Activated CD8-positive, alpha-beta T cell treated with anti-CD3 and anti-CD28 coated beads for 36 hours (primary cell): ENCODE measurements at regions not wholly inside any gene's neighbourhood (a gene's known extent, or its start where the extent isn't known, plus 50 kb on each side); places are given as distances from the start of the nearest gene placed in this dataset.
"Not testable (repeated sequence)": the region's sequence is repeated elsewhere in the genome, so short reads cannot be mapped to it uniquely, and the experiment has no call there.

Experiments
- ATAC-seq: fragments of 200-7000 bp; cut with Tn5 transposase; one replicate; pipeline ENCODE4 v1.10.0; 2021; ENCODE audit warnings: mild to moderate bottlenecking, moderate library complexity
- CTCF ChIA-PET: fragments of 350-600 bp; sonication (Branson Sonifier 250); formaldehyde crosslinking; loops from one replicate; lab custom pipeline; 2021; ENCODE audit warnings: antibody characterized with exemption; lab: Charles Lee
- POLR2A ChIA-PET: fragments of 350-600 bp; sonication (Branson Sonifier 250); formaldehyde crosslinking; loops from one replicate; lab custom pipeline; 2021; ENCODE audit warnings: antibody characterized with exemption; lab: Charles Lee
- DNase-seq: peaks from one replicate; pipeline ENCODE4 v3.0.0-alpha.2; 2020
- H3K27ac Mint-ChIP-seq: one replicate; pipeline ENCODE4 v1.8.0; 2021; ENCODE audit warnings: mild to moderate bottlenecking, mixed read lengths
- H3K27me3 Mint-ChIP-seq: one replicate; pipeline ENCODE4 v1.8.0; 2021; ENCODE audit warnings: mixed read lengths
- H3K36me3 Mint-ChIP-seq: one replicate; pipeline ENCODE4 v1.8.0; 2021; ENCODE audit warnings: low read depth, mixed read lengths
- H3K4me1 Mint-ChIP-seq: one replicate; pipeline ENCODE4 v1.8.0; 2021; ENCODE audit warnings: low read depth, mixed read lengths
- H3K4me3 Mint-ChIP-seq: one replicate; pipeline ENCODE4 v1.8.0; 2021; ENCODE audit warnings: mild to moderate bottlenecking, moderate library complexity, mixed read lengths
- H3K9me3 Mint-ChIP-seq: one replicate; pipeline ENCODE4 v1.8.0; 2021; ENCODE audit warnings: mixed read lengths
- intact Hi-C: fragments of 100-400 bp; cut with micrococcal nuclease; formaldehyde crosslinking; loops from one replicate; pipeline ENCODE4 v1.10.0; 2022
- TF ChIP-seq, protein P1 (sequence below): fragments of 200-600 bp; IDR thresholded peaks from one replicate; pipeline ENCODE4 v1.8.0; 2022; ENCODE audit warnings: antibody characterized with exemption, mild to moderate bottlenecking

DNA sequence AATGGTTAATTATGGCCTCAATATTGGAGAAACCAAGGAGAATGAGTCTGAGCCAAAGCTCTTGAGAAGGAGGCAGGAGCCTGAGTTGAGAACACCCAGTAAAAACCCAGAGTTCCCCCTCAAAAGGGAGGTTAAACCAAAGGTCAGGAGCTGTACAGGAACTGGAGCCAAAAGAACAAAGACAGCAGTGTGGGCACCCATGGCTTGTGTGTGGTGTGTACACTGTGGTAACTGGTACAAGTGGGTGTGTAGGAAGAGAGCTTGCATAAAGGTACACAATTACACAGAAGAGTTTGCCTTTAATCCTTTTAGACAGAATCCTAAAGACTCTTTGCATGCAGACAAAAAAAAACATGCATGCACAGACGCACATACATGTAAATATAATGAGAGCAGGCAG is 87.1 kb downstream of the IGSF1 start:
- Mint-ChIP-seq H3K9me3 (no peaks in the 10 kb centered on the region), H3K36me3 (no peaks in the 10 kb centered on the region), H3K27ac (no peak overlapping the region), H3K4me1 (no peaks in the 10 kb centered on the region), H3K4me3 (no peak overlapping the region), H3K27me3 (peaks cover 3% of the 10 kb centered on the region)
- ChIA-PET CTCF (no interaction called here), POLR2A (no interaction called here)
- TF ChIP-seq, protein P1, sequence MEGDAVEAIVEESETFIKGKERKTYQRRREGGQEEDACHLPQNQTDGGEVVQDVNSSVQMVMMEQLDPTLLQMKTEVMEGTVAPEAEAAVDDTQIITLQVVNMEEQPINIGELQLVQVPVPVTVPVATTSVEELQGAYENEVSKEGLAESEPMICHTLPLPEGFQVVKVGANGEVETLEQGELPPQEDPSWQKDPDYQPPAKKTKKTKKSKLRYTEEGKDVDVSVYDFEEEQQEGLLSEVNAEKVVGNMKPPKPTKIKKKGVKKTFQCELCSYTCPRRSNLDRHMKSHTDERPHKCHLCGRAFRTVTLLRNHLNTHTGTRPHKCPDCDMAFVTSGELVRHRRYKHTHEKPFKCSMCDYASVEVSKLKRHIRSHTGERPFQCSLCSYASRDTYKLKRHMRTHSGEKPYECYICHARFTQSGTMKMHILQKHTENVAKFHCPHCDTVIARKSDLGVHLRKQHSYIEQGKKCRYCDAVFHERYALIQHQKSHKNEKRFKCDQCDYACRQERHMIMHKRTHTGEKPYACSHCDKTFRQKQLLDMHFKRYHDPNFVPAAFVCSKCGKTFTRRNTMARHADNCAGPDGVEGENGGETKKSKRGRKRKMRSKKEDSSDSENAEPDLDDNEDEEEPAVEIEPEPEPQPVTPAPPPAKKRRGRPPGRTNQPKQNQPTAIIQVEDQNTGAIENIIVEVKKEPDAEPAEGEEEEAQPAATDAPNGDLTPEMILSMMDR, result no peak
- intact Hi-C loops, result no loop called here
- no peak for DNase-seq
- ATAC-seq, result no peak

DNA sequence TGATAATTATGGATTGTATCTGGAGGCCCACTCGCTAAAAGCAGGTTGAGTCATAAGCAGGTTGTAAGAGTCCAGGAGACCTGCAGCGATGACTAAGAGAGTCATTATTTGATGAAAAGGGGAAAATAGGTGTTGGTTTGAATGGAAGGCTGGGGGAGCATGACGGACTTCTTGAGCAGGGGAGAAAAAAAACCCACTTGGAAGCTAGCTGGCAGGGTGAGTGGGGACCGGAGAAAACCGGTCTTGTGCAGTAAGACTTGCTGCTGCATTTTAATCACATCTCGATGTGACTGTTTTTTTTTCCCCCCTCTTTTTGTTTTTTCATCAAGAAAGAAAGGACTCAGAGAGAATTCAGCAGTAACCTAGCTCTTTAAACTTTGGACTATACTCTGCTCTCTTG is 90.0 kb downstream of the IGSF1 start:
- Mint-ChIP-seq H3K4me3 (no peak overlapping the region), H3K36me3 (no peaks in the 10 kb centered on the region)
- CTCF ChIA-PET, result no interaction called here

DNA sequence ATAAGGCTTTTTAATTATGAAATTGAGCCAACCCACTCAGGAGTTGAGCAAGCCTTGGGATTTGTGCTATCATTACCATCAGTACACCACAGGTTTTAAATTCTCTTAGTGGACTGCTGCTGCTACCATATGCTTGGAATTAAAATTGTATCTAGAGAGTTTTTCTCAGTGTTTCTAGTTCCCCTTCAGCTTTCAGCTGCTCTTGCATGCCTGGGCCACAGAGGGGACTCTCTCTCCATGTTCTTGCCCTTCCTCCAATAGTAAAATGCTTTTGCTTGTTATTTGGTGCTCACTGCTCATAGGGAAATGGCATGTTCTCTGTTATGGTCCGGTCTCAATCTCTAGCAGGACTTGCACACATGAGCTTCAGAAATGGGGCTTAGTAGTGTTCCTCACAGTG is 101.9 kb downstream of the IGSF1 start:
- ATAC-seq, result no peak
- CTCF ChIA-PET, result no interaction called here
- no peaks in the 10 kb centered on the region for H3K27me3 Mint-ChIP-seq
- no peak overlapping the region for H3K4me3 Mint-ChIP-seq
- H3K36me3 Mint-ChIP-seq, result no peaks in the 10 kb centered on the region
- intact Hi-C loops, result no loop called here
- H3K27ac Mint-ChIP-seq, result no peak overlapping the region
- POLR2A ChIA-PET, result no interaction called here
- H3K9me3 Mint-ChIP-seq, result no peaks in the 10 kb centered on the region
- no peak for DNase-seq
- TF ChIP-seq, protein P1, result no peak
- H3K4me1 Mint-ChIP-seq, result no peaks in the 10 kb centered on the region

More for the DNA sequence above, 90.0 kb downstream of the IGSF1 start:
- H3K9me3 Mint-ChIP-seq, result no peaks in the 10 kb centered on the region
- H3K4me1 Mint-ChIP-seq, result no peaks in the 10 kb centered on the region
- H3K27me3 Mint-ChIP-seq, result peaks cover 3% of the 10 kb centered on the region
- TF ChIP-seq, protein P1, result no peak
- DNase-seq, result no peak
- intact Hi-C loops, result no loop called here
- no peak for ATAC-seq
- no peak overlapping the region for H3K27ac Mint-ChIP-seq
- POLR2A ChIA-PET, result no interaction called here

DNA sequence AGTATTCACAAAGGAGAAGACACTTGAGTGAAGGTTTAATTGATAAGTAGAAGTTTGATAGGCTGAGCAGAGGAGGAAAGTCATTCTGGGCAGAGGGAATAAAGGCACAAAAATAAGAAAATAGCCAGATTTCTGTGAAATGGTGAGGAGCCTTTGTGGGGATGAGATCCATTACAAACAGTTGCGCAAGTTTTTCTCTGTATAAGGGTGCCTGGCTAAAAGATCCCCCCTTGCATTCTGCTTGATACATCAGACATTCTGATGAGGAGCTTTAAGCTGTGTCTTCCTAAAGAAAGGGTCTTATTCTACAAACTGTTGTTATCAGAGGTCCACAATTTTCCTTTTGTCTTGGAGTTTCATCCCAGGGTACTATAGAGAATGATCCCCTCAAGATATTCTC is 112.0 kb downstream of the ARHGAP36 start:
- H3K27ac Mint-ChIP-seq, result no peak overlapping the region
- no peaks in the 10 kb centered on the region for H3K4me1 Mint-ChIP-seq
- no peaks in the 10 kb centered on the region for H3K36me3 Mint-ChIP-seq
- H3K9me3 Mint-ChIP-seq, result no peaks in the 10 kb centered on the region
- H3K4me3 Mint-ChIP-seq, result no peak overlapping the region
- intact Hi-C loops, result no loop called here
- TF ChIP-seq, protein P1, result no peak
- ChIA-PET POLR2A (interaction anchor here (0.7 kb wide), 1 partner anchor 114 kb away, joined by 3 read pairs; no protein-coding TSS in a partner anchor), CTCF (no interaction called here)
- H3K27me3 Mint-ChIP-seq, result peaks cover 2% of the 10 kb centered on the region
- DNase-seq (no peak), ATAC-seq (no peak)

DNA sequence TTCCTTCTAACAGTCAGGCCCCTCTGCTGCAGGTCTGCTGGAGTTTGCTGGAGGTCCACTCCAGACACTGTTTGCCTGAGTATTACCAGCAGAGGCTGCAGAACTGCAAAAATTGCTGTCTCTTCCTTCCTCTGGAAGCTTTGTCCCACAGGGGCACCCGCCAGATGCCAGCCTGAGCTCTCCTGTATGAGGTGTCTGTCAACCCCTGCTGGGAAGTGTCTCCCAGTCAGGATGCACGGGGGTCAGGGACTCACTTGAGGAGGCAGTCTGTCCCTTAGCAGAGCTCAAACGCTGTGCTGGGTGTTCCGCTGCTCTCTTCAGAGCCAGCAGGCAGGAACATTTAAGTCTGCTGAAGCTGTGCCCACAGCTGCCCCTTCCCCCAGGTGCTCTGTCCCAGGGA is 105.5 kb downstream of the ARHGAP36 start:
- peaks cover 16% of the 10 kb centered on the region for H3K27me3 Mint-ChIP-seq
- ATAC-seq, DNase-seq, H3K36me3 Mint-ChIP-seq, H3K4me3 Mint-ChIP-seq, H3K4me1 Mint-ChIP-seq, intact Hi-C loops, H3K27ac Mint-ChIP-seq, CTCF ChIA-PET, H3K9me3 Mint-ChIP-seq, POLR2A ChIA-PET: not testable (repeated sequence)

DNA sequence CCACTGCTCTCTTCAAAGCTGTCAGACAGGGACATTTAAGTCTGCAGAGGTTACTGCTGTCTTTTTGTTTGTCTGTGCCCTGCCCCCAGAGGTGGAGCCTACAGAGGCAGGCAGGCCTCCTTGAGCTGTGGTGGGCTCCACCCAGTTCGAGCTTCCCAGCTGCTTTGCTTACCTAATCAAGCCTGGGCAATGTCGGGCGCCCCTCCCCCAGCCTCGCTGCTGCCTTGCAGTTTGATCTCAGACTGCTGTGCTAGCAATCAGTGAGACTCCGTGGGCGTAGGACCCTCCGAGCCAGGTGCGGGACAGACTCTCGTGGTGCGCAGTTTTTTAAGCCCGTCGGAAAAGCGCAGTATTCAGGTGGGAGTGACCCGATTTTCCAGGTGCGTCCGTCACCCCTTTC is 99.5 kb downstream of the ARHGAP36 start:
- H3K36me3 Mint-ChIP-seq, intact Hi-C loops, POLR2A ChIA-PET, H3K4me1 Mint-ChIP-seq, DNase-seq, H3K4me3 Mint-ChIP-seq, CTCF ChIA-PET, H3K27ac Mint-ChIP-seq, ATAC-seq, H3K9me3 Mint-ChIP-seq: not testable (repeated sequence)
- peaks cover 19% of the 10 kb centered on the region for H3K27me3 Mint-ChIP-seq
